Gastrocnemius medialis (tissue), 4 donors: ENCODE measurements at regions not wholly inside any gene's neighbourhood (a gene's known extent, or its start where the extent isn't known, plus 50 kb on each side); places are given as distances from the start of the nearest gene placed in this dataset.

Experiments used
- ATAC-seq, 2 donors: fragments of 150-250 bp; one replicate each; pipeline ENCODE4 v1.9.1; 2016
- DNase-seq, 2 donors: peaks; one replicate each; pipeline ENCODE4 v3.0.0-alpha.2; 2019
- H3K27ac ChIP-seq, 4 donors: fragments of 200-600 bp; sonication (generic); 1 replicate in 1 of 4; 2 replicates in 3 of 4; pipeline ENCODE4 v1.5.1; 2016 to 2018; ENCODE audit warnings: mild to moderate bottlenecking in 2 of 4, moderate library complexity in 1 of 4
- H3K27me3 ChIP-seq, 3 donors: fragments of 200-600 bp; sonication (generic) in 2 of 3; 1 replicate in 1 of 3; 2 replicates in 2 of 3; pipeline versions ENCODE4 v1.5.1 to v1.6.0; 2016 to 2019; ENCODE audit warnings: mild to moderate bottlenecking in 1 of 3, moderate library complexity in 1 of 3
- H3K36me3 ChIP-seq, 2 donors: fragments of 200-600 bp; sonication (generic) in 1 of 2; one replicate each; pipeline ENCODE4 v1.5.1; 2017 to 2018
- H3K4me1 ChIP-seq, 2 donors: fragments of 200-600 bp; sonication (generic) in 1 of 2; one replicate each; pipeline ENCODE4 v1.5.1; 2016 to 2017; ENCODE audit warnings: mild to moderate bottlenecking in 2 of 2
- H3K4me3 ChIP-seq, 4 donors: fragments of 200-600 bp; sonication (generic) in 3 of 4; 1 replicate in 1 of 4; 2 replicates in 3 of 4; pipeline ENCODE4 v1.5.1; 2016 to 2019; ENCODE audit warnings: mild to moderate bottlenecking in 2 of 4
- H3K9me3 ChIP-seq, 3 donors: fragments of 200-600 bp; sonication (generic) in 2 of 3; 1 replicate in 1 of 3; 2 replicates in 2 of 3; pipeline ENCODE4 v1.5.1; 2016 to 2019
- POLR2A ChIP-seq, 2 donors: fragments of 450-650 bp; IDR thresholded peaks; one replicate each; pipeline ENCODE4 v1.6.1; 2017; ENCODE audit warnings: antibody characterized with exemption in 2 of 2, mild to moderate bottlenecking in 2 of 2, moderate library complexity in 2 of 2
- in situ Hi-C, 4 donors: fragments of 200-750 bp; cut with MboI; loops; one replicate each; pipeline versions ENCODE4 v1.15.0 to v1.8.0; 2017; ENCODE audit warnings: low sequenced_read_pairs in 4 of 4
- intact Hi-C: fragments of 100-400 bp; cut with DNase I; formaldehyde crosslinking; loops from one replicate; pipeline ENCODE4 v1.15.1; 2023; ENCODE audit warnings: low total_unique reads
- TF ChIP-seq, protein P1 (sequence below), 5 experiments: fragments of 450-650 bp in 3 of 5; fragments of 200-600 bp in 2 of 5; sonication (generic) in 2 of 5; IDR thresholded peaks in 4 of 5; conservative IDR thresholded peaks in 1 of 5; 1 replicate in 4 of 5; 2 replicates in 1 of 5; pipeline ENCODE4 v1.5.1; 2016 to 2019; ENCODE audit warnings: antibody characterized with exemption in 5 of 5, mild to moderate bottlenecking in 3 of 5, moderate library complexity in 3 of 5

DNA sequence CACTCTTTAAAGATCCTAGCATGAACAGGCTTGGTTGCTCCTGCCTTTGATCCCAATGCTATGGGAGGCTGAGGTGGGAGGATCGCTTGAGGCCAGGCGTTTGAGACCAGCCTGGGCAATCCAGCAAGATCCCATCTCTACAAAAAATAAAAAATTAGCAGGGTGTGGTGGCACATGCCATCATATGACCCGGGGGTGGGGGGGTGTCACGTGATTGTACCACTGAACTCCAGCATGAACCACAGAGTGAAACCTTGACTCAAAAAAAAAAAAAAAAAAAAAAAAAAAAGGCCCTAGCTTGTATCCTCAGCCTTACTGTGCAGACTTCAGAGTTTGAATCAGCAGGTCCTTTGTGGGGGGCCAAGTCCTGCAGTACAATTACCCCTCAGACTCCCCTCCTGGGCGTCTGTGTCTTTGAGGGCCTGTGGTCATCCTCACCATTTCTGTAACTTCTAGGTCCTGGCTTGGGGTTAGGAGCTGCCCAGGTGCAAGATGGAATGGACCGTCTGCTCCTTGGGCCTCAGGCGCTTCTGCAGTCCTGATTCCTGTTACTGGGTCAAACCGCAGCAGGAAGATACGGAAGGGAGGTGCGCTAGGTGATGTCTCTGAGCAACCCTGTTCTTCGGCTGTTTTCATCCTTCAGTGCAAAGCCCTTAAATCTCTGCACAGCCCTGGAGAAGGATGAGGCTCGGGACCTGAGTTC is 208.1 kb downstream of the CTTN start:
- Histone ChIP-seq H3K9me3 (no peaks in the 10 kb centered on the region), H3K4me1 (peaks cover 17 to 19% of the 10 kb centered on the region in 2 donors), H3K4me3 (no peak overlapping the region), H3K36me3 (no peaks in the 10 kb centered on the region), H3K27ac (no peak overlapping the region), H3K27me3 (no peaks in the 10 kb centered on the region)
- TF ChIP-seq, protein P1, sequence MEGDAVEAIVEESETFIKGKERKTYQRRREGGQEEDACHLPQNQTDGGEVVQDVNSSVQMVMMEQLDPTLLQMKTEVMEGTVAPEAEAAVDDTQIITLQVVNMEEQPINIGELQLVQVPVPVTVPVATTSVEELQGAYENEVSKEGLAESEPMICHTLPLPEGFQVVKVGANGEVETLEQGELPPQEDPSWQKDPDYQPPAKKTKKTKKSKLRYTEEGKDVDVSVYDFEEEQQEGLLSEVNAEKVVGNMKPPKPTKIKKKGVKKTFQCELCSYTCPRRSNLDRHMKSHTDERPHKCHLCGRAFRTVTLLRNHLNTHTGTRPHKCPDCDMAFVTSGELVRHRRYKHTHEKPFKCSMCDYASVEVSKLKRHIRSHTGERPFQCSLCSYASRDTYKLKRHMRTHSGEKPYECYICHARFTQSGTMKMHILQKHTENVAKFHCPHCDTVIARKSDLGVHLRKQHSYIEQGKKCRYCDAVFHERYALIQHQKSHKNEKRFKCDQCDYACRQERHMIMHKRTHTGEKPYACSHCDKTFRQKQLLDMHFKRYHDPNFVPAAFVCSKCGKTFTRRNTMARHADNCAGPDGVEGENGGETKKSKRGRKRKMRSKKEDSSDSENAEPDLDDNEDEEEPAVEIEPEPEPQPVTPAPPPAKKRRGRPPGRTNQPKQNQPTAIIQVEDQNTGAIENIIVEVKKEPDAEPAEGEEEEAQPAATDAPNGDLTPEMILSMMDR (IDR thresholded peaks at IDR 0.05 in 4 of 5, conservative IDR thresholded peaks at IDR 0.05 in 1 of 5), result no peak
- no peak for TF ChIP-seq POLR2A (IDR thresholded peaks at IDR 0.05)
- intact Hi-C loops (no loop called here), in situ Hi-C loops (no loop called here)
- DNase-seq (no peak), ATAC-seq (no peak)

- Histone ChIP-seq H3K4me3 (no peak overlapping the region), H3K9me3 (no peaks in the 10 kb centered on the region), H3K27ac (no peak overlapping the region), H3K36me3 (no peaks in the 10 kb centered on the region), H3K27me3 (no peaks in the 10 kb centered on the region), H3K4me1 (peaks cover 17 to 19% of the 10 kb centered on the region in 2 donors)
- DNase-seq (no peak), ATAC-seq (no peak)
- in situ Hi-C loops (no loop called here), intact Hi-C loops (no loop called here)
- TF ChIP-seq, protein P1 (IDR thresholded peaks at IDR 0.05 in 4 of 5, conservative IDR thresholded peaks at IDR 0.05 in 1 of 5), result no peak
- TF ChIP-seq POLR2A (IDR thresholded peaks at IDR 0.05), result no peak
Observed at GRCh38 chr11:70606951-70607330, 208.6 kb downstream of the CTTN start.

DNA sequence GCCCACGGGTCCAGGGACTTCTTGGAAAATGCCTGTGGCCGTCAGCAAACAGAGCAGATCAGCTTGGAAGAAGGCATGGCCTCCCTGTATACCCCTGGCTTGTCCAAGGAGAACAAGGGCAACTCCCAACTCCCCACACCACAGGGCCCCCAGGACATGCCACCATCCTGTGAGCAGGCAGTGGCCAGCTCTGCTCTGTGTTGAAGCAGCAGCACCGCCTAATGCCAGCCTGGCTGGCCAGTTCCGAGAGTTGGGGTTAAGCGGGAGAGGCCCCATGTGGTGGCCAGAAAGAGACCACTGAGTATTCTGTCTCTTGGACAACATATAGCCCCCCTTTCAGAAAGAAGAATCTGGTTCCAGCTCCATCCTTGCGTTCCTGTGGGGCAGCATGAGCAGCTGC is 209.2 kb downstream of the CTTN start:
- no peaks in the 10 kb centered on the region for H3K36me3 ChIP-seq
- no peaks in the 10 kb centered on the region for H3K9me3 ChIP-seq
- no peak overlapping the region for H3K4me3 ChIP-seq
- ATAC-seq (no peak), DNase-seq (no peak)
- H3K27ac ChIP-seq, result no peak overlapping the region
- H3K27me3 ChIP-seq, result no peaks in the 10 kb centered on the region
- H3K4me1 ChIP-seq, result peaks cover 17 to 19% of the 10 kb centered on the region in 2 donors
- intact Hi-C loops, result no loop called here
- in situ Hi-C loops, result no loop called here
- no peak for TF ChIP-seq POLR2A (IDR thresholded peaks at IDR 0.05)
- TF ChIP-seq, protein P1 (IDR thresholded peaks at IDR 0.05 in 4 of 5, conservative IDR thresholded peaks at IDR 0.05 in 1 of 5), result no peak

DNA sequence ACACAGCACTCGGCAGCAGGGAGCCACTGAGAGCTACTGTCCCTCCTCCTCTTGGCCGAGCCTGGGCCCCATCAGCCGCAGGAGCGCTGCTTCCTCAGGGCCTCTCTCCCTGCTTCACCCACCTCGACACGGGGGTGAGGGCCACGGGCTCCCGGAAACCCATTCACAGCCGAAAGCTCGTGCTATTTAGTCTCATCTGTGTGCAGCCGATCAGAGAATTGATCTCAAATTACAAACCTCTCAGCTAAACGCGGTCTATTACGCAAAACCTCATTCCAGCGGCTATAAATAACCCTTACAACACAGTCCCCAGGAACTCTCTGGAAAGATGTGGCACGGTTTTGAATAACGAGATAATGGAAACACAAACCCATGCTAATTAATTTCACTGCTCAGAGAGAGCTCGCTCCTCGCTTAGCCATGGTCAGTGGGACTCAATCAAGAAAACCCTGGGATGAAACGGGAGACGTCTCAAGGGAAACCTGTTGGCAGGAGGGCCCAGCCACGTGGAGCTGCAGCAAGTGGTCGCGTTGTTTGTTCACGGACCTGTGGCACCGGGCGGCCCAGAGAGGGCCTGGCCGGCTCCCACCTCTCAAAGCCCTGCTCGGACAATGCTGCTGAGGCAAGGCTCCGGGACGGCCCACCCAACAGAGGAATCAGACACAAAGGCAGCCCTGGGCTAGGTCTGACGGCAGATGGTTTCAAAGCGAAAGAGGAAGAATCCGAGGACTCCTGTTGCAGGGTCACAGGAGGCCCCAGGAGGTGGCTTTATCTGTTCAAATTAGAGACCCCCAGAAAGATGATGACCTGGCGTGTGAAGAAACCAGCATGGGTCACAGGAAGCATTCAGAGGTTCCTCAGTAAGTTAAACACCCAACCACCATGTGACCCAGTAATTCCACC is 210.5 kb downstream of the CTTN start:
- H3K27ac ChIP-seq, result peak overlapping the region in 2 of 4 donors; percentile 56 to 70
- H3K27me3 ChIP-seq, result no peaks in the 10 kb centered on the region
- in situ Hi-C loops (no loop called here), intact Hi-C loops (loop anchor here (1.0 kb wide), 1 partner anchor 127 kb away; no protein-coding TSS in a partner anchor)
- peak in 1 of 2 donors; percentile 25 for DNase-seq
- H3K4me3 ChIP-seq, result peak overlapping the region; percentile 14 to 25 (median 20)
- H3K36me3 ChIP-seq, result no peaks in the 10 kb centered on the region
- peak; percentile 82 to 84 for ATAC-seq
- no peak for TF ChIP-seq POLR2A (IDR thresholded peaks at IDR 0.05)
- TF ChIP-seq, protein P1 (IDR thresholded peaks at IDR 0.05 in 4 of 5, conservative IDR thresholded peaks at IDR 0.05 in 1 of 5), result no peak
- no peaks in the 10 kb centered on the region for H3K9me3 ChIP-seq
- H3K4me1 ChIP-seq, result peaks cover 17 to 19% of the 10 kb centered on the region in 2 donors
